OCI-LY1 (cell line): ENCODE measurements at regions not wholly inside any gene's neighbourhood (a gene's known extent, or its start where the extent isn't known, plus 50 kb on each side); places are given as distances from the start of the nearest gene placed in this dataset.

Experiments
- H2AFZ ChIP-seq: fragments of 200-600 bp; sonication (generic), shearing (Covaris generic); 2 replicates; pipeline ENCODE4 v1.6.0; 2014; ENCODE audit warnings: antibody characterized with exemption, mild to moderate bottlenecking, low read length
- H3F3A ChIP-seq: fragments of 200-600 bp; sonication (generic), shearing (Covaris generic); 2 replicates; pipeline ENCODE4 v1.6.0; 2014; ENCODE audit warnings: mild to moderate bottlenecking, antibody characterized with exemption, low read length, moderate library complexity; ENCODE audit not compliant: insufficient read depth
- H3K27ac ChIP-seq: fragments of 200-600 bp; sonication (generic); 2 replicates; pipeline ENCODE4 v1.5.1; 2014; ENCODE audit warnings: low read length, mixed run types, mild to moderate bottlenecking, low read depth; ENCODE audit not compliant: poor library complexity, severe bottlenecking
- H3K27me3 ChIP-seq: fragments of 200-600 bp; sonication (generic); 2 replicates; pipeline ENCODE4 v1.6.0; 2014; ENCODE audit warnings: antibody characterized with exemption, mild to moderate bottlenecking, low read length, moderate library complexity; ENCODE audit not compliant: insufficient read depth
- H3K36me3 ChIP-seq: fragments of 200-600 bp; sonication (generic); 2 replicates; pipeline ENCODE4 v1.6.1; 2014; ENCODE audit warnings: mild to moderate bottlenecking, antibody characterized with exemption, low read length, moderate library complexity, mixed read lengths; ENCODE audit not compliant: insufficient read depth
- H3K4me1 ChIP-seq: fragments of 200-600 bp; sonication (generic); 2 replicates; pipeline ENCODE4 v1.5.1; 2014; ENCODE audit warnings: mild to moderate bottlenecking, low read length, moderate library complexity; ENCODE audit not compliant: insufficient read depth, severe bottlenecking
- H3K4me2 ChIP-seq: fragments of 200-600 bp; sonication (generic), shearing (Covaris generic); 2 replicates; pipeline ENCODE4 v1.6.1; 2014; ENCODE audit warnings: low read length
- H3K4me3 ChIP-seq: fragments of 200-600 bp; sonication (generic); 2 replicates; pipeline ENCODE4 v1.5.1; 2014; ENCODE audit warnings: low read length, low read depth, mild to moderate bottlenecking, mixed read lengths; ENCODE audit not compliant: poor library complexity, severe bottlenecking
- H3K79me2 ChIP-seq: fragments of 200-600 bp; shearing (Covaris generic); 2 replicates; pipeline ENCODE4 v1.6.1; 2016; ENCODE audit warnings: mixed run types, low read length, mixed read lengths; ENCODE audit not compliant: insufficient read depth
- H3K9ac ChIP-seq: fragments of 200-600 bp; sonication (generic), shearing (Covaris generic); 2 replicates; pipeline ENCODE4 v1.6.1; 2014; ENCODE audit warnings: mild to moderate bottlenecking, low read length, mixed read lengths
- H3K9me2 ChIP-seq: fragments of 200-600 bp; sonication (generic), shearing (Covaris generic); 2 replicates; pipeline ENCODE4 v1.6.1; 2014; ENCODE audit warnings: low read depth, mild to moderate bottlenecking, low read length, mixed read lengths
- H3K9me3 ChIP-seq: fragments of 200-600 bp; shearing (Covaris generic); 2 replicates; pipeline ENCODE4 v1.6.1; 2014; ENCODE audit warnings: low read length, mixed read lengths
- H4K20me1 ChIP-seq: fragments of 200-600 bp; sonication (generic), shearing (Covaris generic); 2 replicates; pipeline ENCODE4 v1.6.0; 2016; ENCODE audit warnings: mild to moderate bottlenecking, low read length; ENCODE audit not compliant: insufficient read depth
- EZH2 ChIP-seq: fragments of 200-600 bp; sonication (generic), shearing (Covaris generic); IDR thresholded peaks from 2 replicates; pipeline ENCODE4 v1.8.0; 2017; ENCODE audit warnings: borderline replicate concordance, mixed run types, mild to moderate bottlenecking, antibody characterized with exemption, low read length, moderate library complexity, mixed read lengths
- TF ChIP-seq, protein P1 (sequence below): fragments of 200-600 bp; sonication (generic), shearing (Covaris generic); IDR thresholded peaks from 2 replicates; pipeline ENCODE4 v1.5.1; 2017; ENCODE audit warnings: mild to moderate bottlenecking, antibody characterized with exemption, low read length, moderate library complexity, mixed read lengths

DNA sequence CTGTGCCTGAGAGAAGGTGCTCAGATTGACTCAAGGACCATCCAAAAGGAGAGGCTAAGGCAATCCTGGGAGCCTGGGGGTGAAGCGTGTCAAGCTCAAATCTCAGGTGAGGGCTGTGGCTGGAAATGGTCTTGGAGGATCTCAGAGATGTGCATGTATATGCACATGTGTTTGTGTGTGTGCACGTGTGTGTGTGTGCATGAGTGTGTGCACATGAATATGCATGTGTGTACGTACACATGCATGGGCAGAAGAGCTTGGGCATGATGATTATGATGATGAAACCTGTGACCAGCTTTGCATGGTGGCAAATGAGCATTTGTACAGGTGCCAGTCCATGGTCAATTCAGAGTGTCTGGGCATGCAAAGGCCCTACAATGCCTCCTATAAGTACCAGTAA is 326.6 kb downstream of the CXCL12 start:
- no peak for TF ChIP-seq EZH2
- TF ChIP-seq, protein P1, sequence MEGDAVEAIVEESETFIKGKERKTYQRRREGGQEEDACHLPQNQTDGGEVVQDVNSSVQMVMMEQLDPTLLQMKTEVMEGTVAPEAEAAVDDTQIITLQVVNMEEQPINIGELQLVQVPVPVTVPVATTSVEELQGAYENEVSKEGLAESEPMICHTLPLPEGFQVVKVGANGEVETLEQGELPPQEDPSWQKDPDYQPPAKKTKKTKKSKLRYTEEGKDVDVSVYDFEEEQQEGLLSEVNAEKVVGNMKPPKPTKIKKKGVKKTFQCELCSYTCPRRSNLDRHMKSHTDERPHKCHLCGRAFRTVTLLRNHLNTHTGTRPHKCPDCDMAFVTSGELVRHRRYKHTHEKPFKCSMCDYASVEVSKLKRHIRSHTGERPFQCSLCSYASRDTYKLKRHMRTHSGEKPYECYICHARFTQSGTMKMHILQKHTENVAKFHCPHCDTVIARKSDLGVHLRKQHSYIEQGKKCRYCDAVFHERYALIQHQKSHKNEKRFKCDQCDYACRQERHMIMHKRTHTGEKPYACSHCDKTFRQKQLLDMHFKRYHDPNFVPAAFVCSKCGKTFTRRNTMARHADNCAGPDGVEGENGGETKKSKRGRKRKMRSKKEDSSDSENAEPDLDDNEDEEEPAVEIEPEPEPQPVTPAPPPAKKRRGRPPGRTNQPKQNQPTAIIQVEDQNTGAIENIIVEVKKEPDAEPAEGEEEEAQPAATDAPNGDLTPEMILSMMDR, result no peak
- Histone ChIP-seq H3K27ac (no peak overlapping the region), H2AFZ (no peak overlapping the region), H3F3A (no peaks in the 10 kb centered on the region), H3K9me3 (no peaks in the 10 kb centered on the region), H3K4me1 (no peaks in the 10 kb centered on the region), H3K9me2 (no peaks in the 10 kb centered on the region), H4K20me1 (no peaks in the 10 kb centered on the region), H3K79me2 (no peaks in the 10 kb centered on the region), H3K9ac (no peak overlapping the region), H3K27me3 (no peaks in the 10 kb centered on the region), H3K36me3 (no peaks in the 10 kb centered on the region), H3K4me3 (no peak overlapping the region), H3K4me2 (no peak overlapping the region)

DNA sequence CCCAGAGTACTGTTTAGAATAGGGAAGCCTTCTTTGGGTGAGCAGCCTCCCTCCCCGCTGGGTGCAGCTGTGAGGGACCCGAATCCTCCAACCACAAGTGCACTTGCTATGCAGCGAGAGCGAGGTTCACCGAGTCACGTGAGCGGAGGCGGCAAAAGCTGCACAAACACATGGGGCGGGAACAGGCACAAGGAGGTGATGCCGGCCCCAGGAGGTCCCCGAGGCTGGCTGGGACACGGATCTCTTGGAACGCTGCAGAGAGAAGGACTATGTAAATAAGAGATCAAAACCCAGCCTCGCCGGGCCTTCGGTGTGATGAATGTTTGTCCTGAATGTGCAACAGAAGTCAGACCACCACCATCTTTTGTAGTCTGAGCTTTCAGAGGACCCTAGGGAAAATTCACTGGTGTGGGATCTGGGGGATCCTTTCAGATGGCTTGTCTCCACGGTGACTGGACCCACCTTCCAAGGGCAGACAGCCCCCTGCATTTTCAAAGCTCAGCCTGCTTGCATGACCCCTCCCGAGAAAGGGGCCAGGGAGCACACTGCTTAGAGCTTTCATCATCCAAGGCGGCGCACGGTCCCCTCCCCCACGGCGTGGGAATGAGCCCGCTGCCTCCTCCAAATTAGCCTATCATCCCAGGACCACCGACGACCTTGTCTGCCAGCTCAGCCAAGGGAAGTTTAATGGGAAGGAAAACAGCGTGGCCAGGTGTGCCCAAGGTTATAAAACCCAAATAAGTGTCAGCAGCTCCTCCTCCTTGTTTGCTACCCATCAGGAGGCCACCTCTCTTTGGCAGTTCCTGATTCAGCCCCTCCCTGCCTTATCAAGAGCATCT is 327.7 kb downstream of the CXCL12 start:
- Histone ChIP-seq H3K9me3 (no peaks in the 10 kb centered on the region), H3K4me1 (no peaks in the 10 kb centered on the region), H3K27ac (no peak overlapping the region), H4K20me1 (no peaks in the 10 kb centered on the region), H3K9ac (no peak overlapping the region), H3K4me3 (no peak overlapping the region), H2AFZ (no peak overlapping the region), H3K4me2 (no peak overlapping the region), H3F3A (no peaks in the 10 kb centered on the region), H3K27me3 (no peaks in the 10 kb centered on the region), H3K36me3 (no peaks in the 10 kb centered on the region), H3K9me2 (no peaks in the 10 kb centered on the region), H3K79me2 (no peaks in the 10 kb centered on the region)
- TF ChIP-seq, protein P1, result no peak
- no peak for TF ChIP-seq EZH2

DNA sequence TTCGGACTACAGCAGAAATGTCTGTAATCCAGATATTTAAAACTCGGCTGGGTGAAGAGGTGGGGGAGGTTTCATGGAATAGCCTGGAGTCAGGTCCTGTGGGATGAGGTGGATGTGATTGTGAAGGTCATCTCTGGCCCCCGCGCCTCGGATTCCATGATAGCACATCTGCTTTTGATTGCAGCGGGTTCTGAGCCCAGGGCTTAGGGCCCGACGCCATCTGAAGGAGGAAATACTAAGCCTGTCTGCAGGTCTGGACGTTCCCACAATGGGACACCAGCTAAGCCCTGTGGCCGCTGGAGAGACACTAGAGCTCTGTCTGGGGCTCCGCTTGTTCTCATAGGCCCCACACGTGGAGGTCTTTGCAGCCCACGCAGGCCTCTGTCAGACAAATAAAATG is 328.7 kb downstream of the CXCL12 start:
- Histone ChIP-seq H3K79me2 (no peaks in the 10 kb centered on the region), H3F3A (no peaks in the 10 kb centered on the region), H3K9me2 (no peaks in the 10 kb centered on the region), H4K20me1 (no peaks in the 10 kb centered on the region), H3K36me3 (no peaks in the 10 kb centered on the region), H3K27ac (no peak overlapping the region), H3K4me3 (no peak overlapping the region), H3K4me2 (no peak overlapping the region), H3K4me1 (no peaks in the 10 kb centered on the region), H3K27me3 (no peaks in the 10 kb centered on the region), H3K9me3 (no peaks in the 10 kb centered on the region), H3K9ac (no peak overlapping the region), H2AFZ (no peak overlapping the region)
- TF ChIP-seq, protein P1, result no peak
- TF ChIP-seq EZH2, result no peak
